Right renal cortex interstitium (tissue), 3 donors: ENCODE measurements at regions not wholly inside any gene's neighbourhood (a gene's known extent, or its start where the extent isn't known, plus 50 kb on each side); places are given as distances from the start of the nearest gene placed in this dataset.
"Not testable (repeated sequence)": the region's sequence is repeated elsewhere in the genome, so short reads cannot be mapped to it uniquely, and the experiment has no call there.

Experiments
- DNase-seq, 3 donors: peaks; one replicate each; pipeline ENCODE4 v3.0.0-alpha.2; 2013; ENCODE audit warnings: low read depth in 3 of 3, low spot score in 2 of 3

DNA sequence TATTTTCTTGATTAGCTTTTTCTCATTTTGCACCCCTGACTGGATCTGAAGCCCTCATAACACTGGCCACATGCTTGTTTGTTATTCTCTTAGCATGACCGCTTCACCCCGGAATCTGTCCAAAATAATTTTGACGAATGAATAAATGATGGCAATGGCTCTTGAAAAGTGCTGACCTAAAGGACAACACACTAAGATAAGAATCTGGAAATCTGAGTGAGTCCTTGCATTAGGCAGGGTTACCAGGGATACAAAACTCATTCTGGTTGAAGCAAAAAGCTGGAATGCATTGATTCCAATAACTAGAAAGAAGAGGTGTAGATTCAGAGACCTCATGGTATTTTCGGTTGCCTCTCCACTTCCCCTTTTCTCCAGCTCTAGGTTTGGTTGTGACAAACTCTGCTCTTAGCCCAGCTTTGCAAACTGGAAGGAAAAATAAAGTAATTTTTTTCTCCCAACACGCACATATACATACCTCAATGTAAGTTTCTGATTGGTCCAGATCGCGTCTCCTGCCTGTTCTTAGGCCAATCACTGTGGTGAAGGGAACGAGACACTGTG is 157.4 kb downstream of the SKIDA1 start:
- DNase-seq = no peak

- DNase-seq = not testable (repeated sequence)
Measured at GRCh38 chr10:21366108-21366507, 159.4 kb downstream of the SKIDA1 start.

DNA sequence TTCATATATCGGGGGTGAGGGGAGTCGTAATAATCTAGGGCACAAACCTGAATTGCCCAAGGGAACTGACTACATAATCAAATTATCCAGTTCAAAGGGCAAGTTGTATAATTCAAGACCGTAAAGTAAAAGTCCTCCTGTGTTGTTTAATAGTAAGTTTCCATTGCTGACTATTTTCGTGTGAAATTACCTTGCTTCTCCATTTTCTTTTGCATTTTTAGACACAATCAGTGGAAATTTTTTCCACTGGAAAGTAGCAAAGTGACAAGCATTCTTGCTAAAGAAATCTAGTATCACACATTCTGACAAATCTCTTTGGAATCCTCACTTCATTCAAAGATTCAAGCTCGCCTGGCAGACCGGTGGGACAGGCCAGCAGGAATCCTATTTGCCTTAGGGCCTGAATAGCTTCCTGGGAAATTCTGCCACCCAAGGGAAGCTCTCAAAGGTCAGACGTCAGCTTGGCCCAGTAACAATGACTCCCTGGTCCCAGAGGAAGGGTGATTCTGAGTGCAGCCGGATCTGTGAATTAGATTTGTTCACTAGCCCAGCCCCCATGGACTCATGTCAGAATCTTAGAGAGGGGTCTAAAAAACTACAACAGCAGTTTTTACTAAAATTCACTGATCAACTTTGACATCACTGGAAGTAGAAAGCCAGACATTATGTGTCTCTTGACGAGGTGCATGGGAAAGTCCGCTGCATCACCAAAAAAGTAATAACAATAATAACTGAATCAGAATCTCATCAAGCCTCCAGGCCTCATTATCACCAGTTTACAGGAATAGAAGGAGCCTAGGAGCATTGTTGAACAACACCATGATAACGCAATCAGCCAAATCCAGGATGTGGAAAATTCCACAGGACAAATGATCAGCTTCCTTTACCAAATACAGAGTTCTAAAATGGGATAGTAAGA is 161.0 kb downstream of the SKIDA1 start:
- no peak for DNase-seq

- no peak for DNase-seq
Measured at GRCh38 chr10:21363731-21364104, 161.8 kb downstream of the SKIDA1 start.

DNA sequence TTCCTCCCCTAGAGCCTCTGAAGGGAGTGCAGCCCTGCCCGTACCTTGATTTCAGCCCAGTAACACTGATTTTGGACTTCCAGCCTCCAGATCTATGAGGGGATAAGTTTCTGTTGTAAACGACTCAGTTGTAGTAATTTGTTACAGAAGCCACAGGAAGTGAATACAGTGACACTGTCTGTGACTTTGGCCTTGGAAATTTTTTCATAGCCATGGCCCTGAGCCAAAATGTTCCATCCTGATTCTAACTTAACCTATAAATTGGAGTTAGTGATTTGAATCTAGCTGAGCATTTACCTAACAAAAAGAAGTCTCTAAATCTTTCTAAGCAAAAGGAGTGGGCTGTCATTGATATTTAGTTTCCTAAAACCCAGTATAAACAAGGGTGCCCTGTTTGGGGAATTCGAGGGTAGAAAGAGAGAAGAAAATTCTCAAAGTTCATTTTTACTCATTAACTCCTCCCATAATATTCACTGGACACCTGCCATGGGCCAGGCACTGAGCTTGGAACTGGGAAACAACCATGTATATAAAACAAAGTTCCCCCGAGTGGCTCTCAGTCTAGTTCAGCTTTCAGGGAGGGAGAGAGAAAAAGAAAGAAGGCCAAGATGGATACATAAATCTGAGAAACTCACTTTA is 162.3 kb downstream of the SKIDA1 start:
- no peak for DNase-seq

DNA sequence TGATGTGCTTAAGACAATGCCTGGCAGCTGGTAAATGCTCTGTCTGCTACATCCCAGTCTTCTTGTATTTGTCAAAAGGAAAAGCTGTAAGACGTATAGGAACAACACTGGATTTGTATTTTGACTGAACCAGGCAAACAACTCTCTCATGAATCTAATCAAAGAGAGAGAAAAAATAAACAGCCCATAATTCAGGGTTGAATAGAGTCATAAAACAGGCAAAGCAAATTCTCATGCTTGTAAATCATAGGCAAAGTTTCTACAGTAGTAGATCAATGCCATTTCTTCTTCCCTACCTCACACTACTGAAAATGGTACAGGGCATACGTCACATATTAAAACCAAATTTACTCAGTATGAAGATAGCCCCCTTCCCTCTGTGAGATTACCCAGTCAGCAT is 166.3 kb downstream of the SKIDA1 start:
- DNase-seq = no peak

GRCh38 chr10:21355591-21356011 is 169.9 kb downstream of the SKIDA1 start:
- DNase-seq = no peak

DNA sequence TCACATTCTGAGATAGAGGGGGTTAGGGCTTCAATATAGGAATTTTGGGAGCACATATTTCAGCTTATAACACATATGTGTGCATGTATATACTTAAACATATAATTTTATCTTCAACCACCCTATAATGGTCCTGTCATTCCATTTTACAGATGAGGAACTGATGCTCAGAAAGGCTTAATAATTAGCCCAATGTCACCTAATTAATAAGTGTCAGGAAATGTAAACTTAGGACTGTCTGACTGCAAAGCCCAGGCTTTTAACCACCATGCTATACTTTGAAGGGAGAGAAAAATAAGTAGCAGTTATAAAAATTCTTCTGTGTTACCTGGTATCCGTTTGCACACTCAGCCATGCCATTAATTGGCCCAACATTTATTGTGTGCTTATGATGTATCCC is 172.6 kb downstream of the SKIDA1 start:
- DNase-seq = no peak

- DNase-seq = not testable (repeated sequence)
Measured at GRCh38 chr10:21351594-21351993, 173.9 kb downstream of the SKIDA1 start.

- DNase-seq = no peak
Measured at GRCh38 chr10:21349912-21350286, 175.6 kb downstream of the SKIDA1 start.

DNA sequence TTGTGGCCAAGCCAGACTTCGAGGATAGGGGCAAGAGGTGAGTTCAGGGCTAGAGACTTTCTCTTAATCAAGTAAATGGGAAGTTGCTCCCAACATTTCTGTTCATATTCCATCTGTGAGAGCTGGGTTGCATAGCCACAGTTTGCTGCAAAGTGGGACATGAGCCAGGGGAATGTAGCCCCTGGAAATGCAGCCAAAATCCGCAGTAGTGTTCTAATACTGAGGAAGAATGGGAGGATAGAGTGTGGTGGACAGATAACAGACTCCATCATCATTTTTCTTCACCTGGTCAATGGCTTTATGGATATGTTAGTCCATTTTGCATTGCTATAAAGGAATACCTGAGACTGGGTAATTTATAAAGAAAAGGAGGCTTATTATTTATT is 177.7 kb downstream of the SKIDA1 start:
- DNase-seq = no peak

DNA sequence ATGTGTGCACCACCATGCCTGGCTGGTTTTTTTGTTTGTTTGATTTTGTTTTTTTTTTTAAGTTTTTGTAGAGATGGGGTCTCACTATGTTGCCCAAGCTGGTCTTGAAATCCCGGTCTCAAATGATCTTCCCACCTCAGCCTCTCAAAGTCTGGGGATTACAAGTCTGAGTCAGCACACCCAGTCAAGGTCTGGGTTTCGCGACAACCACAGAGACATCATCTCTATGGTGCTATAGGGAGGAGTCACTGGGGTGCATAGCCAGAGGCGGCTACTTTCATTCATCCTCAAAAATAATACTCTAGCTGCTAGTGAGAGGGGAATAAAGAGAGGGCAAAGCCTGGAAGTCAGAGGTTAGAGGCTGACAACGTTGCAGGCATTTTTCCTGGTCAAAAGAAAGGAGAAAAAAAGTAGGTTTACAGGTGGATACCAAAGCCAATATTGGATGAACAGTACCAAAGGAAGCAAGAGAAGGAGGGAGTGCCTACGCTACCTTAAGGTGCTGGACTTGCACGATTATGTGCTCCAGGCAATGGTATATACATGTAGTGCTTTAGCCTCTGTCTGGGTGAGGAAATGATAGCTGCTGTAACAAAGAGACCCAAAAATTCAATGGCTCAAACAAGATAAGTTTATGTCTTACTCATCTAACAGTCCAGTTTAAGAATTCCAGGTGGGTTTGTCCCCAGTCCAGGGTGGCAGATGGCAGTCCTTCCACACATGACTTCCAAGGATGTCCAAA is 178.3 kb downstream of the SKIDA1 start:
- no peak for DNase-seq

- no peak for DNase-seq
Measured at GRCh38 chr10:21343087-21343486, 182.4 kb downstream of the SKIDA1 start.

GRCh38 chr10:21342499-21342898 is 183.0 kb downstream of the SKIDA1 start:
- DNase-seq = not testable (repeated sequence)

- no peak for DNase-seq
Measured at GRCh38 chr10:21340331-21340730, 185.2 kb downstream of the SKIDA1 start.

DNA sequence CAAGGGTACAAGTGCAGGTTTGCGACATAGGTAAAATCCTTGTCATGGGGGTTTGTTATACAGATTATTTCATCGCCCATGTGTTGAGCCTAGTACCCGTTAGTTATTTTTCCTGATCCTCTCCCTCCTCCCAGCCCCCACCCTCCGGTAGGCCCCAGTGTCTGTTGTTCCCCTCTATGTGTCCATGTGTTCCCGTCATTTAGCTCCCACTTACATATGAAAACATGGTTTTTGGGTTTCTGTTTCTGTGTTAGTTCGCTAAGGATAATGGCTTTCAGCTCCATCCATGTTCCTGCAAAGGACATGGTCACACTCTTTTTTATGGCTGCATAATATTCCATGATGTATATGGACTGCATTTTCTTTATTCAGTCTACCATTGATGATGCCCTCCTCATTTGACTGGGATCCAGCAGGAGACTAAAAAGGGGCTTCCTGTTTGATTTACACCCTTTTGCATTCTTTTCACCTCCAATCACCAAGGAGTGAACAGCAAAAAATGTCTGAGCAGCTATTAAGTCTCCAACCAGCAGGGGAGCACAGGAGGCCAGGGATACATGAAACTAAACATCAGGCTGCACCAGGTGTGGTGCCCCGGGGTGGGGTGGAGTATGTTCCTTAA is 188.2 kb downstream of the SKIDA1 start:
- no peak for DNase-seq

GRCh38 chr10:21336476-21337170 is 188.9 kb downstream of the SKIDA1 start:
- DNase-seq = no peak

DNA sequence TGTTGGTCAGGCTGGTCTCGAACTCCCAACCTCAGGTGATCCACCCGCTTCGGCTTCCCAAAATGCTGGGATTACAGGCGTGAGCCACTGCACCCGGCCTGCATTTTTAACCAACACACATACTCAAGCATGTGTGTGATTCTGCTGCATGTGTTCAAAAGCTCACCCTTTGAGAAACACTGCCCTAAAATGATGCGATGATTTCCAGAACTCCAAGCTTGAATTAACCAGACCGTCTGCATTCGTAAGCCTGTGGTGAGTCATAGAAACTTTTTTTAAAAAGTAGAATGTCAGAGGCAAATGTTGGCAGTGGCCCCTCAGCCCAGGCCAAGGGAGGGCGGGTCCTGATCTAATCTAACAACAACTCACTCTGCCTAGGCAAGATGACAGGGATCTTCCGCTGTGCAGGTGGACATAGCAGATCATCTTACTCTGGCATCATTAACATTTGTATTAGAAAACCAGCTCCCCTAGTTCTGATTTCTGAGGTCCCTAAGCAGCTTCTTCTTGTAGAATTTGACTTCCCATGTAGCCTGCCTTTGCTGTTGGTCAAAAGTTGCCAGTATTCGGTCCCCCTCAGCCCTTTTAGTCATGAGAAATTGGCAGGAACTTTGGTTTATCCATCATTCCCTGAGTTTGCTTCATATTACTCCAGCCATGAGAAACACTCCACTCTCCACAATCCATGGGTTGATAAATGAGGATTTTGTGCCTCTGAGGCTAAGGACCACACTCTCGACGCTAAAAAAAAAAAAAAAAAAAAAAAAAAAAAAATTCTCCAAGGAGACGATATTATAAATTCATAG is 190.4 kb downstream of the SKIDA1 start:
- DNase-seq = no peak

DNA sequence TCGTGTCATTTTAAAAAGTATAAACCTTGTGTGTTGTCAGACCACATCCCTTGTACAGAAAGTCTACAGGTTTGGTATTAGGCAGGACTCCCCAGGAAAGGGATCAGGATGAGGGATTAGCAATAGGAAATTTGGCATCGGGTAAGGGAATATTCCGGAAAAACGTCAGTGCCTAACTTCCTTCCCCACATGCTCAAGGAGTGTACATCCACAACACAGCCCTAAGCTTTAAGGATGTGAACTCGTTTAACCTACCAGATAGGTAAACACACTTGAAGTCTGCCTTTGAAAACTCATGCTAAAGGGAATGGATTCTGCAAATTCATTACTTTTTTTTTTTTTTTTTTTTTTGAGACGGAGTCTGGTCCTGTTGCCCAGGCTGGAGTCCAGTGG is 194.9 kb downstream of the SKIDA1 start:
- no peak for DNase-seq
